PC-9 (cell line): ENCODE measurements at regions not wholly inside any gene's neighbourhood (a gene's known extent, or its start where the extent isn't known, plus 50 kb on each side); places are given as distances from the start of the nearest gene placed in this dataset.

Experiments used
- BruUV-seq: library from RNA; stranded (reverse); fragments of 400-500 nt; replicated peaks from 2 replicates; lab custom pipeline; 2021; lab: Mats Ljungman, UMichigan
- CTCF ChIA-PET: fragments of 300-600 bp; sonication (Branson Sonifier 250); formaldehyde crosslinking; loops from one replicate; lab custom pipeline; 2022; ENCODE audit warnings: antibody characterized with exemption; lab: Charles Lee
- POLR2A ChIA-PET: fragments of 300-600 bp; sonication (Branson Sonifier 250); formaldehyde crosslinking; loops from one replicate; lab custom pipeline; 2022; ENCODE audit warnings: antibody characterized with exemption; ENCODE audit not compliant: unreplicated experiment; lab: Charles Lee
- DNase-seq, 2 experiments: peaks; one replicate each; pipeline versions ENCODE4 v3.0.0 to v3.0.0-alpha.2; 2015 to 2022; ENCODE audit warnings: mixed read lengths in 1 of 2
- H2AFZ ChIP-seq: fragments of 200-600 bp; sonication (generic); 2 replicates; pipeline ENCODE4 v1.8.1; 2017; ENCODE audit warnings: antibody characterized with exemption
- H3F3A ChIP-seq: fragments of 200-600 bp; sonication (generic); 2 replicates; pipeline ENCODE4 v1.8.1; 2017; ENCODE audit warnings: antibody characterized with exemption, mild to moderate bottlenecking, low read depth; ENCODE audit not compliant: insufficient read depth
- H3K27ac ChIP-seq: fragments of 200-600 bp; sonication (generic); 2 replicates; pipeline ENCODE4 v1.6.1; 2016; ENCODE audit warnings: mixed run types
- H3K27me3 ChIP-seq: fragments of 200-600 bp; sonication (generic); 2 replicates; pipeline ENCODE4 v1.6.1; 2016; ENCODE audit warnings: low read depth, mixed run types; ENCODE audit not compliant: insufficient read depth
- H3K36me3 ChIP-seq: fragments of 200-600 bp; sonication (generic); 2 replicates; pipeline ENCODE4 v1.6.1; 2016; ENCODE audit warnings: low read depth, mixed run types
- H3K4me1 ChIP-seq: fragments of 200-600 bp; sonication (generic); replicated peaks from 2 replicates; pipeline ENCODE4 v1.6.1; 2016; ENCODE audit warnings: mixed run types; ENCODE audit not compliant: insufficient read depth
- H3K4me2 ChIP-seq: fragments of 200-600 bp; sonication (generic); 2 replicates; pipeline ENCODE4 v1.6.1; 2017; ENCODE audit warnings: mixed run types
- H3K4me3 ChIP-seq: fragments of 200-600 bp; sonication (generic); 2 replicates; pipeline ENCODE4 v1.6.1; 2016; ENCODE audit warnings: mixed run types
- H3K79me2 ChIP-seq: fragments of 200-600 bp; sonication (generic); 2 replicates; pipeline ENCODE4 v1.6.1; 2017; ENCODE audit warnings: low read depth, mixed run types
- H3K9me2 ChIP-seq: fragments of 200-600 bp; sonication (generic); 2 replicates; pipeline ENCODE4 v1.8.1; 2017; ENCODE audit warnings: mild to moderate bottlenecking; ENCODE audit not compliant: insufficient read depth
- H3K9me3 ChIP-seq: fragments of 200-600 bp; sonication (generic); 2 replicates; pipeline ENCODE4 v1.8.1; 2016; ENCODE audit warnings: low read depth; ENCODE audit not compliant: insufficient read depth
- H4K20me1 ChIP-seq: fragments of 200-600 bp; sonication (generic); 2 replicates; pipeline ENCODE4 v1.8.1; 2017; ENCODE audit not compliant: insufficient read depth
- CTCF ChIP-seq: fragments of 200-600 bp; sonication (generic); conservative IDR thresholded peaks from 2 replicates; pipeline ENCODE4 v1.6.1; 2017; ENCODE audit warnings: mixed run types, antibody characterized with exemption, mild to moderate bottlenecking, moderate library complexity
- EZH2 ChIP-seq: fragments of 200-600 bp; sonication (generic); IDR thresholded peaks from 2 replicates; pipeline ENCODE4 v1.8.0; 2017; ENCODE audit warnings: antibody characterized with exemption, low read depth
- intact Hi-C: fragments of 100-400 bp; cut with micrococcal nuclease; formaldehyde crosslinking; loops from one replicate; pipeline ENCODE4 v1.10.0; 2022; ENCODE audit not compliant: unreplicated experiment

GRCh38 chr20:7758406-7758805 is 181.9 kb downstream of the HAO1 start:
- DNase-seq, result no peak
- CTCF ChIA-PET, result no interaction called here
- POLR2A ChIA-PET, result no interaction called here

GRCh38 chr20:7760247-7761031 is 179.8 kb downstream of the HAO1 start:
- Histone ChIP-seq H3K4me2 (no peak overlapping the region), H2AFZ (no peak overlapping the region), H3K36me3 (no peaks in the 10 kb centered on the region), H3K4me1 (no peaks in the 10 kb centered on the region), H3K9me3 (no peaks in the 10 kb centered on the region), H3K79me2 (no peaks in the 10 kb centered on the region), H3K9me2 (no peaks in the 10 kb centered on the region), H3F3A (no peaks in the 10 kb centered on the region), H3K27me3 (no peaks in the 10 kb centered on the region), H3K27ac (no peak overlapping the region), H3K4me3 (no peak overlapping the region), H4K20me1 (no peaks in the 10 kb centered on the region)
- CTCF ChIA-PET, result no interaction called here
- BruUV-seq, result no TSS peak
- DNase-seq, result no peak
- TF ChIP-seq EZH2 (no peak), CTCF (no peak)
- POLR2A ChIA-PET, result no interaction called here
- intact Hi-C loops, result no loop called here

More at GRCh38 chr20:7758406-7758805, 181.9 kb downstream of the HAO1 start:
- Histone ChIP-seq H3K4me3 (no peak overlapping the region), H3K36me3 (no peaks in the 10 kb centered on the region), H3K27me3 (no peaks in the 10 kb centered on the region), H3K79me2 (no peaks in the 10 kb centered on the region), H3K27ac (no peak overlapping the region), H3K9me2 (no peaks in the 10 kb centered on the region), H3K4me2 (no peak overlapping the region), H3K4me1 (no peaks in the 10 kb centered on the region), H2AFZ (no peak overlapping the region), H4K20me1 (no peaks in the 10 kb centered on the region), H3K9me3 (no peaks in the 10 kb centered on the region), H3F3A (no peaks in the 10 kb centered on the region)
- intact Hi-C loops, result no loop called here
- TF ChIP-seq CTCF, result no peak
- TF ChIP-seq EZH2, result no peak
- no TSS peak for BruUV-seq

GRCh38 chr20:7765221-7765620 is 175.0 kb downstream of the HAO1 start:
- TF ChIP-seq CTCF (no peak), EZH2 (no peak)
- intact Hi-C loops, result no loop called here
- H3K36me3 ChIP-seq, result no peaks in the 10 kb centered on the region
- H3K9me2 ChIP-seq, result no peaks in the 10 kb centered on the region
- no peaks in the 10 kb centered on the region for H4K20me1 ChIP-seq
- no TSS peak for BruUV-seq
- no peak for DNase-seq
- no peak overlapping the region for H2AFZ ChIP-seq
- POLR2A ChIA-PET, result no interaction called here
- H3K27ac ChIP-seq, result no peak overlapping the region
- CTCF ChIA-PET, result no interaction called here
- H3F3A ChIP-seq, result no peaks in the 10 kb centered on the region
- H3K27me3 ChIP-seq, result no peaks in the 10 kb centered on the region
- no peak overlapping the region for H3K4me3 ChIP-seq
- no peak overlapping the region for H3K4me2 ChIP-seq
- H3K9me3 ChIP-seq, result no peaks in the 10 kb centered on the region
- no peaks in the 10 kb centered on the region for H3K4me1 ChIP-seq
- no peaks in the 10 kb centered on the region for H3K79me2 ChIP-seq
